NCI-H510A (cell line): ENCODE measurements at regions not wholly inside any gene's neighbourhood (a gene's known extent, or its start where the extent isn't known, plus 50 kb on each side); places are given as distances from the start of the nearest gene placed in this dataset.
"Not testable (repeated sequence)": the region's sequence is repeated elsewhere in the genome, so short reads cannot be mapped to it uniquely, and the experiment has no call there.

Experiments used
- DNase-seq: peaks from one replicate; lab custom pipeline; 2025; lab: John Stamatoyannopoulos, UW

DNA sequence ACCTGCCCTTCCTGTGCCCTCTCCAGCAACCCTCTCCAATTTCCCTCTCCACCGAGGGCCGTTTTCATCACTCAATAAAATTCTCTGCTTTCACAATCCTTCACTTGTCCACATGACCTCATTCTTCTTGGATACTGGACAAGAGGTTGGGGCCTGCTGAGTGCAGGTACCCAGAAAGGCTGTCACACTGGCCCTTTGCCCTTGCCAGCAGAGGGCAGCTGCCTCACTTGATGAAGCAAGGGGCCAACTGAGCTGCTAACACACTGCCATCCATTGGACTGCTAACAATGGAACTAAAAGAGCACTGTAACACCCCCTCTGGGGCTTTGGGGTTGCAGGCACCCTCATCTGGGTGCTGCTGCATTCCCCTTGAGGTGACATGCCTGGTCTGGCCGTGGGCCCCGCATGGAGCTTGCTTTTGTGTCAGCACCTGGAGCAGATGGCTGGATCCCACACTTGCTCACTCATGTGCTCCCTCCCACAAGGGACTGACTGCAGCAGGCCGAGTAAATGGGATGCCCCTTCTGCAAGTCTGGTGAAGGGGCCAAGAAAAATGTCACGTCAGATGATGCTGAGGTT lies 308.1 kb upstream of the ADCY2 start:
- DNase-seq: no peak

DNA sequence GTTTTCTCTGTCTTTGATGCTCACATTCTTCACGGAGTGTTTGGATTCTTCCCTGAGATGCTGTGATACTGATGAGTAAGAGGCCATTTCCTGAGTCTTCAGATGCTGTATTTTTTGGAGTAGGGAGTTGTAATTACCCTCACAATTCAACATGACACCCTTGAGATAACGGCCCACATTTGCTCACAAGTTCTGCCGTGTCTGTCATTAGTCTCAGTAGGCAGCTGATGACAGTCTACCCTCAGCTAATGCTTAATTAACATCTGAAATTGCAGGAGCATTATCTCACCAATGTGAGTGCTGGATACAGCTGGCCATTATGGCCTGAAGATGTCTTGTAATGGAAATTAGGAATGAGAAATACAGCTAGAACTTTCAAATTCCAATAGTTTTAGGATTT lies 307.1 kb upstream of the ADCY2 start:
- no peak for DNase-seq

- no peak for DNase-seq
These were observed 301.3 kb upstream of the ADCY2 start for GRCh38 chr5:7094626-7095025.

DNA sequence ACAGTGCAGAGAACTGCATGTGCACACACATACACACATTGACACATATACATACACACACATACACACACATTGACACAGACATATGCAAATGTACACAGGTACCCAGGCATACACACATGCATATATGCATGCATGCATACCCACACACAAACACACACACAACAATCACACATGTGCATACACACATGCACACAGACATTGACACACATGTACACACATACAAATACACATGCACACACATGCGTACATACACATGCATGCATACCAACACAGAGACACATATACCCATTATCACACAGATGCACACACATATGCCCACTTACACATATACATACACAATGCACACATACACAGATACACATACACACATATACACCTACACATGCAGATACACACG lies 299.6 kb upstream of the ADCY2 start:
- DNase-seq: no peak

DNA sequence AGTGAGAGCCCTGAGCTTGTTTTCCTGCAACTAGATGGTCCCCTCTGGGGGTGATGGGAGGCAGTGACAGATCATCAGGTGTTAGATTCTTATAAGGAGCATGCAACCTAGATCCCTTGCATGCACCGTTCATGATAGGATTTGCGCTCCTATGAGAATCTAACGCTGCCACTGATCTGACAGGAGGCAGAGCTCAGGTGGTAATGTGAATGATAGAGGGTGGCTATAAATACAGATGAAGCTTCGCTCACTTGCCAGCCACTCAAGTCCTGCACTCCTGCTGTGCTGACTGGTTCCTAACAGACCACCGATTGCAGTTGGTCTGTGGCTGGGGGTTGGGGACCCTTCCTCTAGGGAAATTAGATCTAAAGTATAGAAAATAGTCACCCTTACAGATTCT lies 290.6 kb upstream of the ADCY2 start:
- no peak for DNase-seq

- DNase-seq: no peak
These were observed 278.0 kb upstream of the ADCY2 start for GRCh38 chr5:7117961-7118360.

GRCh38 chr5:7131680-7132079 lies 264.3 kb upstream of the ADCY2 start:
- no peak for DNase-seq

DNA sequence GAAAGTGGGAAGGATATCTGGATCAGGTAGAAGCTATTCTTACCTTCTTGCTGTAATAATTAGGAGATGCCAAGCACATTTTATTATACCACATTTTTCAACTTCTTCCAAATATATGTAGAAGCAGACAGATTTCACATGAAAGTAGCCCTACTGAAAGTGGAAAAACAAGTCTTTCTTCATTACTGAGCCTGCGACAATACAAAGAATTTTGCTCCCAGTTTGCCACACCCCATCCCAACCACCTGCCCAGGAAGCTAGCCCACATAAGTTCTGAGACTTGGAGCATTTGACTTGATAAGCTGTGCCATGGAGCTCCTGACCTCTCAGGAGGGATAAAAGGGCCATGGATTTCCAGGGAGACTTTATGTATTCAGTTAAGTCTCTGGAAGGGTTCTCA lies 249.1 kb upstream of the ADCY2 start:
- no peak for DNase-seq

- no peak for DNase-seq
These were observed 238.9 kb upstream of the ADCY2 start for GRCh38 chr5:7157083-7157482.

DNA sequence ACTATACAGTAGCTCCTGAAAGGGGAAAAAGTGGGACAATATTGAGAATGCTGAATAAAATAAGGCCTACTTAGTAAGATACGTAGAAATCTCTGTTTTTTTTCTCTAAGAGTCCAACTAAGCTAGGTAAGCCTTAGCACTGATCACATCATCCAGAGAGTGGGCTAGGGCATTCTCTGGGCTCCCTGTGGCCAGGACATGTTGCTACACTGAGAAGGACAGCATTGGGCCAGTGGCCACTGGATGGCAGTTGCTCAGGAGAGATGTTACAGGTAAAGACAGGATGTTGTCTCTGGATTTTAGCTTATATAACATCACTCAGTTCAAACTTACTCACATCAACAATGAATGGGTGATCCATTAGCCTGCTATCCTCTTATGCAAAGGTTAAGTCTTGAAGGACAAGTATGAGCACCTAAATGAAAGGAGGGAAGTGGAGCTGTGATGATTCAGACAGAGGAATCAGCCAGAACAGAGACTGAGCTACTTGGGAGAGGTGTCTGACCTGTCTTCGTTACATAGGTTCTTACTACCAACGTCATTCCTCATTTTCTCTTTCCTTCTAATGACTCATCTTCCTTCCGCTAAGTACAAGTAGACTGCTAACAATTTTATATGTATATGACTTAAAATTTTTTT lies 226.6 kb upstream of the ADCY2 start:
- DNase-seq: no peak

DNA sequence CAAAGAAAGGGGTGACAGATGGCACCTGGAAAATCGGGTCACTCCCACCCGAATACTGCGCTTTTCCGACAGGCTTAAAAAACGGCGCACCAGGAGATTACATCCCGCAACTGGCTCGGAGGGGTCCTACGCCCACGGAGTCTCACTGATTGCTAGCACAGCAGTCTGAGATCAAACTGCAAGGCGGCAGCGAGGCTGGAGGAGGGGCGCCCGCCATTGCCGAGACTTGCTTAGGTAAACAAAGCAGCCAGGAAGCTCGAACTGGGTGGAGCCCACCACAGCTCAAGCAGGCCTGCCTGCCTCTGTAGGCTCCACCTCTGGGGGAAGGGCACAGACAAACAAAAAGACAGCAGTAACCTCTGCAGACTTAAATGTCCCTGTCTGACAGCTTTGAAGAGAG lies 225.2 kb upstream of the ADCY2 start:
- not testable (repeated sequence) for DNase-seq

GRCh38 chr5:7179364-7179763 lies 216.6 kb upstream of the ADCY2 start:
- no peak for DNase-seq

GRCh38 chr5:7181841-7182240 lies 214.1 kb upstream of the ADCY2 start:
- no peak for DNase-seq

- no peak for DNase-seq
These were observed 210.2 kb upstream of the ADCY2 start for GRCh38 chr5:7185742-7186141.

DNA sequence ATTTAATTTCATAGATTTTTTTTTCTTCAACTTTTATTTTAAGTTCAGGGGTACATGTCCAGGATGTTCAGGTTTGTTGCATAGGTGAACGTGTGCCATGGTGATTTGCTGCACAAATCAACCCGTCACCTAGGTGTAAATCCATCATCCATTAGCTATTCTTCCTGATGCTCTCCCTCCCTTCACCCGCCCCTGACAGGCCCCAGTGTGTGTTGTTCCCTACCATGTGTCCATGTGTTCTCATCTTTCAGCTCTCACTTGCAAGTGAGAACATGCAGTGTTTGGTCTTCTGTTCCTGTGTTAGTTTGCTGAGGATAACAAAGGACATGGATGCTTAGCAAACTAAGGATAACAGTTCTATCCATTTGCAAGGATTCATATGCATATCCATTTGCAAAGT lies 209.1 kb upstream of the ADCY2 start:
- DNase-seq: no peak

- no peak for DNase-seq
These were observed 205.2 kb upstream of the ADCY2 start for GRCh38 chr5:7190712-7191250.

DNA sequence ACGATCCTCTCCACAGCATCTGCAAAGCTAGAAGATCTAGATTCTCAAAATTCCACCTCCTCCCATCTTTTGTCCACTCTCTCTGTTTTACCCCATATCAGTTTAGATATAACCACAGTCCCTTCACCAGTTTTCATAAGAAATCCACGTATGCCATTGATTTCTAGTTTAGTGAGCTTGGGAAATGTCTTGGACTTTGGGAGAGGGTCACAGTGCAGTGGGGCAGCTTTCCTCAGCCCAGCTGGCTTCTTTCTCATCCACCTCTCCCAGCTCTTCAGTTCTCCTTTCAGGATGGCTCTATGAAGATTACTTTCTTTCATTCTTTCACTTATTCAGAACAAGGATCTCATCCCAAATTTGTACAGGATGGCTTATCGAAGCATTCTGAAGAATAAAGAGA lies 203.9 kb upstream of the ADCY2 start:
- no peak for DNase-seq

DNA sequence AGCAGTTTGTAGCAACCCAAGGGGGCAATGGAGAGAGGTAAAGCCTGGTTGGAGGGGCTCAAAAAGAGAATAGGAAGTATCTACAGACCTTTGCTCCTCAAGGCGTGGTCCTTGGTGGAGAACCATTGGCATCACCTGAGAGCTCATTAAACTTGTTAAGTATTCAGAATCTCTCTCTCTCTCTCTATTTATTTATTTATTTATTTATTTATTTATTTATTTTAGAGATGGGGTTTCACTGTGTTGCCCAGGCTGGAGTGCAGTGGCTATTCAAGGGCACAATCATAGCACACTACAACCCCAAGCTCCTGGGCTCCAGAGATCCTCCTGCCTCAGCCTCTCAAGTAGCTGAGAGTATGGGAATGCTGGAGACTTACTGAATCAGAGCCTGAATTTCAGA lies 193.1 kb upstream of the ADCY2 start:
- DNase-seq: no peak

- no peak for DNase-seq
These were observed 188.0 kb upstream of the ADCY2 start for GRCh38 chr5:7207979-7208378.

GRCh38 chr5:7208938-7209337 lies 187.0 kb upstream of the ADCY2 start:
- no peak for DNase-seq

DNA sequence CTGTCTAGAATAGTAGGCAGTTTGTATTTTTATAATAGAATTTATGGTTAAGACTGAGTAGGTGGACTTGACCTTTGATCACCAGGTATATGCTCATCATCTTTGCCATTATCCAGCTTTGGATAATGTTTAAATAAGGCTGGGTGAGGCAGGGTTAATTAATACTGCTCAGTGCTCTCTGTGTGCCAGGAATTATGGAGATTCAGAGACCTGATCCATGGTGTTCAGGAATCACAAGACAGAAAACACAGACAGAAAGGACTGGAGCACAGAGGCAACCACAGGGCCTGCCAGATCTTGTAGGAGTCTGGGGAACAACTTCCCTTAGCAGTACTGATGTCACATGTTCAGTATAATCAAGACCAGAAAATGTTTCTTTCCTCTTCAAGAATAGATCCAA lies 186.3 kb upstream of the ADCY2 start:
- no peak for DNase-seq

DNA sequence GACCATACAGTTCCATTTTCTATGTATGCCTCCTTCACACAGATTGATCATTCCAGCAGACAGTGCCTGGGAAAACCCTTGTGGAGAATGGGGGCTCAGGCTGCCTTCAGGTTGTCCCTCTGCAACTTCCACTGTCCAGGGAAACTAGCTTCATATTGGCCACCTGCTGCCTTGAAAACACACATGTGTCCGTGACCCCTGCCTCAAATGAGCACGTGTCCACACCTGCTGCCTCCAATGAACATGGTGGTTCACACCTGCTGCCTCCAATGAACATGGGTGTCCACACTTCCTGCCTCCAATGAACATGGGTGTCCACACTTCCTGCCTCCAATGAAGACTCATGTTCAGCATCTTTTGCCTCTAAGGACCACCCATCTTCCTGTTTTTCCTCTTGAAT lies 185.4 kb upstream of the ADCY2 start:
- DNase-seq: no peak

DNA sequence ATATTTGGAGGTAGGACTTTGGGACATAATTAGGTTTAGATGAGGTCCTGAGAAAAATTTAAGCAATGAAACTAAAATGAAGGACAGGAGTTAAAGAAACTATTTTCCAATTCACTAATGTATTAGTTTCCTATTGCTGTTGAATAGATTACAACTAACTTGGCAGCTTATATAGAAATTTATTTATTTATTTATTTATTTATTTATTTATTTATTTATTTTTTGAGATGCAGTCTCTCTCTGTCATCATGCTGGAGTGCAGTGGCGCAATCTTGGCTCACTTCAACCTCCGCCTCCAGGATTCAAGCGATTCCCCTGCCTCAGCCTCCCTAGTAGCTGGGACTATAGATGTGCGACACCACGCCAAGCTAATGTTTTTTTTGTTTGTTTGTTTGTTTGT lies 182.4 kb upstream of the ADCY2 start:
- DNase-seq: no peak

GRCh38 chr5:7214906-7215416 lies 181.0 kb upstream of the ADCY2 start:
- DNase-seq: no peak
